ENCODE measurements at regions not wholly inside any gene's neighbourhood (a gene's known extent, or its start where the extent isn't known, plus 50 kb on each side); places are given as distances from the start of the nearest gene placed in this dataset.
"Not testable (repeated sequence)": the region's sequence is repeated elsewhere in the genome, so short reads cannot be mapped to it uniquely, and the experiment has no call there.

DNA sequence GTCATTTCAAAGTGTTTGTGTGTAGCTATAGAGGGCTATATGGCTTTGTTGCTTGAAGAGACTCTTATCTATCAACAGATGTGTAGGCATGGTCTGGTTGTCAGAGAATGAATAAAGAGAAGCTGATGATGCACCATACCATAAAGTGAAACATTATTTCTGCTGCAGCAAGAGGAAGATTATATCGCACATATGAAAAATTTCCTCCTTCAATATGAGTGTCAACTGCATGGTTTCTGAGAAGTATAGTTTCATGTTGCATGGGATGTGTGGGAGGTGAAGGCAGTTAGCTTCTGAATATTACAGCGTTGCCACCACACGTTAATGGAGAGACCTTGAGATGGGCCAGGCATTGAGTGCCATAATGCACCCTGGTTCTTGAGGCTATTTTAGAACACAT is 217.9 kb downstream of the SATB1 start:
- no peak overlapping the region for H3K27ac ChIP-seq (ENCODE audit: control insufficient read depth, insufficient read depth, low read length)
- no peak overlapping the region for H3K4me3 ChIP-seq (ENCODE audit: control insufficient read depth in 2 of 3, extremely low read depth in 1 of 3, insufficient read depth in 2 of 3, low read depth in 1 of 3, low read length in 3 of 3)
- H3K36me3 ChIP-seq (ENCODE audit: control insufficient read depth in 2 of 2, extremely low read depth in 1 of 2, insufficient read depth in 2 of 2, low read length in 2 of 2), result no peaks in the 10 kb centered on the region
- H3K9me1 ChIP-seq (ENCODE audit: control insufficient read depth, extremely low read depth, insufficient read depth, low read length), result no peaks in the 10 kb centered on the region
- DNase-seq (ENCODE audit: low read depth, low spot score) (no peak), FAIRE-seq (no peak)
- H3K79me2 ChIP-seq (ENCODE audit: control insufficient read depth, insufficient read depth, low read length), result no peaks in the 10 kb centered on the region
- H3K9me3 ChIP-seq (ENCODE audit: control insufficient read depth, low read depth, low read length), result no peaks in the 10 kb centered on the region
- no peak overlapping the region for H3K4me2 ChIP-seq (ENCODE audit: control insufficient read depth, extremely low read depth, insufficient read depth, low read depth, low read length)
- dilution Hi-C loops (cut with MboI; ENCODE audit: extremely low pct_ligation_motif_present, low sequenced_read_pairs), result no loop called here
- H2AFZ ChIP-seq (ENCODE audit: control insufficient read depth, low read length), result no peak overlapping the region
- no peaks in the 10 kb centered on the region for H3K27me3 ChIP-seq (ENCODE audit: control insufficient read depth, extremely low read depth, insufficient read depth, low read length)
- no peaks in the 10 kb centered on the region for H3K4me1 ChIP-seq (ENCODE audit: control insufficient read depth, extremely low read depth, insufficient read depth, low read length)
- H3K9ac ChIP-seq (ENCODE audit: control insufficient read depth, extremely low read depth, insufficient read depth, low read length), result no peak overlapping the region
- H4K20me1 ChIP-seq (ENCODE audit: control insufficient read depth, extremely low read depth, insufficient read depth, low read length), result no peaks in the 10 kb centered on the region
- TF ChIP-seq, protein P1, sequence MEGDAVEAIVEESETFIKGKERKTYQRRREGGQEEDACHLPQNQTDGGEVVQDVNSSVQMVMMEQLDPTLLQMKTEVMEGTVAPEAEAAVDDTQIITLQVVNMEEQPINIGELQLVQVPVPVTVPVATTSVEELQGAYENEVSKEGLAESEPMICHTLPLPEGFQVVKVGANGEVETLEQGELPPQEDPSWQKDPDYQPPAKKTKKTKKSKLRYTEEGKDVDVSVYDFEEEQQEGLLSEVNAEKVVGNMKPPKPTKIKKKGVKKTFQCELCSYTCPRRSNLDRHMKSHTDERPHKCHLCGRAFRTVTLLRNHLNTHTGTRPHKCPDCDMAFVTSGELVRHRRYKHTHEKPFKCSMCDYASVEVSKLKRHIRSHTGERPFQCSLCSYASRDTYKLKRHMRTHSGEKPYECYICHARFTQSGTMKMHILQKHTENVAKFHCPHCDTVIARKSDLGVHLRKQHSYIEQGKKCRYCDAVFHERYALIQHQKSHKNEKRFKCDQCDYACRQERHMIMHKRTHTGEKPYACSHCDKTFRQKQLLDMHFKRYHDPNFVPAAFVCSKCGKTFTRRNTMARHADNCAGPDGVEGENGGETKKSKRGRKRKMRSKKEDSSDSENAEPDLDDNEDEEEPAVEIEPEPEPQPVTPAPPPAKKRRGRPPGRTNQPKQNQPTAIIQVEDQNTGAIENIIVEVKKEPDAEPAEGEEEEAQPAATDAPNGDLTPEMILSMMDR (optimal IDR thresholded peaks at IDR 0.05 in 1 of 3, IDR thresholded peaks at IDR 0.05 in 1 of 3, conservative IDR thresholded peaks at IDR 0.05 in 1 of 3; ENCODE audit: extremely low read depth in 1 of 3, insufficient read depth in 2 of 3, low read length in 3 of 3), result no peak
- TF ChIP-seq EZH2 (IDR thresholded peaks at IDR 0.05; ENCODE audit: low read length), result no peak

DNA sequence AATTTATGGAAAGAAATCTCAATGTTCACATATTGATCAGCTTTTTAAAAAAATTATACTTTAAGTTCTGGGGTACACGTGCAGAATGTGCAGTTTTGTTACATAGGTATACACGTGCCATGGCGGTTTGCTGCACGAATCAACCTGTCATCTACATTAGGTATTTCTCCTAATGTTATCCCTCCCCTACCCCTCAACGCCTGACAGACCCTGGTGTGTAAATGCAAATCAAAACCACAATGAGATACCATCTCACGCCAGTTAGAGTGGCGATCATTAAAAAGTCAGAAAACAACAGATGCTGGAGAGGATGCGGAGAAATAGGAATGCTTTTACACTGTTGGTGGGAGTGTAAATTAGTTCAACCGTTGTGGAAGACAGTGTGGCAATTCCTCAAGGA is 219.4 kb downstream of the SATB1 start:
- dilution Hi-C loops (cut with MboI; ENCODE audit: extremely low pct_ligation_motif_present, low sequenced_read_pairs); H3K27ac ChIP-seq (ENCODE audit: control insufficient read depth, insufficient read depth, low read length); H3K9me3 ChIP-seq (ENCODE audit: control insufficient read depth, low read depth, low read length); H3K27me3 ChIP-seq (ENCODE audit: control insufficient read depth, extremely low read depth, insufficient read depth, low read length); H4K20me1 ChIP-seq (ENCODE audit: control insufficient read depth, extremely low read depth, insufficient read depth, low read length); H3K36me3 ChIP-seq (ENCODE audit: control insufficient read depth in 2 of 2, extremely low read depth in 1 of 2, insufficient read depth in 2 of 2, low read length in 2 of 2); H3K4me2 ChIP-seq (ENCODE audit: control insufficient read depth, extremely low read depth, insufficient read depth, low read depth, low read length); H3K9me1 ChIP-seq (ENCODE audit: control insufficient read depth, extremely low read depth, insufficient read depth, low read length); H3K4me1 ChIP-seq (ENCODE audit: control insufficient read depth, extremely low read depth, insufficient read depth, low read length); H3K9ac ChIP-seq (ENCODE audit: control insufficient read depth, extremely low read depth, insufficient read depth, low read length); H3K4me3 ChIP-seq (ENCODE audit: control insufficient read depth in 2 of 3, extremely low read depth in 1 of 3, insufficient read depth in 2 of 3, low read depth in 1 of 3, low read length in 3 of 3); H3K79me2 ChIP-seq (ENCODE audit: control insufficient read depth, insufficient read depth, low read length); DNase-seq (ENCODE audit: low read depth, low spot score); H2AFZ ChIP-seq (ENCODE audit: control insufficient read depth, low read length); FAIRE-seq: not testable (repeated sequence)

DNA sequence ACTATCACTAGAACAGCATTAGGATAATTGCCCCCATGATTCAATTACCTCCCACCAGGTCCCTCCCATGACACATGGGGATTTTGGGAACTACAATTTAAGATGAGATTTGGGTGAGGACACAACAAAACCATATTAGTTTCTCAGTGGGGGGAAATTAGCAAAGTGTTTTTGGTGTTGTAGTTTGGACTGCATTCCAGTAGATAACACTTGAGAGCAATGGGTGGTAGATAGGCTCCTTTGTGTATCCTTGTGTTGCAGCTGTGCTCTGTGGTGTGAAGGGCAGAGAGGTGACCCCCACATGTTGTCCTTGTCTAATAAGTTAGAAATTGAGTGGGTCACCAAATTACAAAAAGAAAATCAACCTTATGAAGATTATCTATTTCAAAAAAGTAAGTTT is 223.8 kb downstream of the SATB1 start:
- Histone ChIP-seq H3K9me1 (ENCODE audit: control insufficient read depth, extremely low read depth, insufficient read depth, low read length) (no peaks in the 10 kb centered on the region), H3K27ac (ENCODE audit: control insufficient read depth, insufficient read depth, low read length) (no peak overlapping the region), H3K27me3 (ENCODE audit: control insufficient read depth, extremely low read depth, insufficient read depth, low read length) (no peaks in the 10 kb centered on the region), H3K36me3 (ENCODE audit: control insufficient read depth in 2 of 2, extremely low read depth in 1 of 2, insufficient read depth in 2 of 2, low read length in 2 of 2) (no peaks in the 10 kb centered on the region), H3K9me3 (ENCODE audit: control insufficient read depth, low read depth, low read length) (no peaks in the 10 kb centered on the region), H3K4me3 (ENCODE audit: control insufficient read depth in 2 of 3, extremely low read depth in 1 of 3, insufficient read depth in 2 of 3, low read depth in 1 of 3, low read length in 3 of 3) (no peak overlapping the region), H4K20me1 (ENCODE audit: control insufficient read depth, extremely low read depth, insufficient read depth, low read length) (no peaks in the 10 kb centered on the region), H3K9ac (ENCODE audit: control insufficient read depth, extremely low read depth, insufficient read depth, low read length) (no peak overlapping the region), H3K4me1 (ENCODE audit: control insufficient read depth, extremely low read depth, insufficient read depth, low read length) (no peaks in the 10 kb centered on the region), H3K79me2 (ENCODE audit: control insufficient read depth, insufficient read depth, low read length) (no peaks in the 10 kb centered on the region), H2AFZ (ENCODE audit: control insufficient read depth, low read length) (no peak overlapping the region), H3K4me2 (ENCODE audit: control insufficient read depth, extremely low read depth, insufficient read depth, low read depth, low read length) (no peak overlapping the region)
- TF ChIP-seq, protein P1 (optimal IDR thresholded peaks at IDR 0.05 in 1 of 3, IDR thresholded peaks at IDR 0.05 in 1 of 3, conservative IDR thresholded peaks at IDR 0.05 in 1 of 3; ENCODE audit: extremely low read depth in 1 of 3, insufficient read depth in 2 of 3, low read length in 3 of 3), result no peak
- TF ChIP-seq EZH2 (IDR thresholded peaks at IDR 0.05; ENCODE audit: low read length), result no peak
- no peak for DNase-seq (ENCODE audit: low read depth, low spot score)
- FAIRE-seq, result no peak
- dilution Hi-C loops (cut with MboI; ENCODE audit: extremely low pct_ligation_motif_present, low sequenced_read_pairs), result no loop called here
